B cell (primary cell): ENCODE measurements at regions not wholly inside any gene's neighbourhood (a gene's known extent, or its start where the extent isn't known, plus 50 kb on each side); places are given as distances from the start of the nearest gene placed in this dataset.

Experiments used
- EZH2 ChIP-seq: IDR thresholded peaks from 2 replicates; pipeline ENCODE4 v1.6.1; 2012; ENCODE audit warnings: borderline replicate concordance, low read depth, mild to moderate bottlenecking, moderate library complexity, low read length; ENCODE audit not compliant: insufficient read depth, poor library complexity, severe bottlenecking
- TF ChIP-seq, protein P1 (sequence below): fragments of 200-600 bp; IDR thresholded peaks from one replicate; pipeline ENCODE4 v1.8.0; 2022; ENCODE audit warnings: antibody characterized with exemption, mild to moderate bottlenecking

GRCh38 chr3:163033652-163034051 is 1537.0 kb downstream of the OTOL1 start:
- TF ChIP-seq, protein P1, sequence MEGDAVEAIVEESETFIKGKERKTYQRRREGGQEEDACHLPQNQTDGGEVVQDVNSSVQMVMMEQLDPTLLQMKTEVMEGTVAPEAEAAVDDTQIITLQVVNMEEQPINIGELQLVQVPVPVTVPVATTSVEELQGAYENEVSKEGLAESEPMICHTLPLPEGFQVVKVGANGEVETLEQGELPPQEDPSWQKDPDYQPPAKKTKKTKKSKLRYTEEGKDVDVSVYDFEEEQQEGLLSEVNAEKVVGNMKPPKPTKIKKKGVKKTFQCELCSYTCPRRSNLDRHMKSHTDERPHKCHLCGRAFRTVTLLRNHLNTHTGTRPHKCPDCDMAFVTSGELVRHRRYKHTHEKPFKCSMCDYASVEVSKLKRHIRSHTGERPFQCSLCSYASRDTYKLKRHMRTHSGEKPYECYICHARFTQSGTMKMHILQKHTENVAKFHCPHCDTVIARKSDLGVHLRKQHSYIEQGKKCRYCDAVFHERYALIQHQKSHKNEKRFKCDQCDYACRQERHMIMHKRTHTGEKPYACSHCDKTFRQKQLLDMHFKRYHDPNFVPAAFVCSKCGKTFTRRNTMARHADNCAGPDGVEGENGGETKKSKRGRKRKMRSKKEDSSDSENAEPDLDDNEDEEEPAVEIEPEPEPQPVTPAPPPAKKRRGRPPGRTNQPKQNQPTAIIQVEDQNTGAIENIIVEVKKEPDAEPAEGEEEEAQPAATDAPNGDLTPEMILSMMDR, result no peak
- TF ChIP-seq EZH2, result no peak
